ENCODE measurements at regions not wholly inside any gene's neighbourhood (a gene's known extent, or its start where the extent isn't known, plus 50 kb on each side); places are given as distances from the start of the nearest gene placed in this dataset.
A peak's percentile ranks its signal among the peaks of the same experiment; 100 is the strongest.

DNA sequence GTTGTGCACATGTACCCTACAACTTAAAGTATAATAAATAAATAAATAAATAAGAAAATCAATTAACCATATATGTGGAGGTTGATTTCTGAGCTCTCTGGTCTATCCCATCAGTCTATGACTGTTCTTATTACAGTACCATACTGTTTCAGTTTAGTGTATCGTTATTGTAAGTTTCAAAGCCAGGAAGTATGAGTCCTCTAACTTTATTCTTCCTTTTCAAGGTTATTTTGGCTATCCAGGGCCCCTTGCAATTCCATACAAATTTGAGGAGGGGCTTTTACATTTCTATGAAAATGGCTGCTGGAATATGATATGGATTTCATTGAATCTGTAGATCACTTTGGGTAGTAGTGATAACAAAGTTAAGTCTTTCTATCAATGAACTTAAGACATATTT, 96.9 kb upstream of the BCL9 start:
- DNase-seq (ENCODE audit: low read depth, low spot score), result no peak
- H3K4me3 ChIP-seq (ENCODE audit: low read length), result no peak overlapping the region

DNA sequence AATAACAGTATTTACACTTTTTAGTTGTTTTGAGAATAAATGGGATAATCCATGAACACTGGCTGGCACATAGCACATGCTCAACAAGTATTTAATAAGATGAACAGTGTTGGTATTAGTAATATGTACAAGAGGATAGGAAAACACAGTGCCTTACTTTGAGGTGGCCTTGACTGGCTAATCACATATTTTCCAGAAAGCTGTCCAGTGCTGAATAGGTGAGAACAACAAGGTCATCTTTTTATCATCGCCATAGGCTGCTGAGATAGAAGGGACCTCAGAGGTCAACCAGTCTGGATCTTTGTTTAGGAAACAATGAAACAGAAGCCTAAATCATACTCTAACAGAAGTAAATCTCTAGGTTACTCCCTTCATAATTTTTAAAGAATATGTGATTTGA, 89.7 kb upstream of the BCL9 start:
- no peak for DNase-seq (ENCODE audit: low read depth, low spot score)
- no peak overlapping the region for H3K4me3 ChIP-seq (ENCODE audit: low read length)

DNA sequence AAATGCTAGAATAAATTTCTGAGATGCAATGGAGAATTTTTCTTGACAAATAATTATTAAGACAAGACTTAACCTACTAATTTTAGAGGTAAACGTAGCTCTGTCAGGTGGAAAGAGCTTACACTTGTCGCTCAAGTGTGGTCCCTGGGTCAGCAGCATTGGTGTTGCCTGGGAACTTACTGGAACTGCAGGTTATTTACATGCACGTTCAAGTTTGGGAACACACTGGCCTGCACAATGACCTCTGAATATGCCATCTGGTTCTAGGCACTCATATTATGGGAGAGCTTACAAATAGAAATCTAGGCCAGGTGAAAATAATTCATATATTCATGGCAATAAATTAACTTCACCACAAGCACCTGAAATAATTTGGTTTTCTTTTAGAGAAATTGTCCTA, 88.5 kb upstream of the BCL9 start:
- H3K4me3 ChIP-seq (ENCODE audit: low read length), result no peak overlapping the region

DNA sequence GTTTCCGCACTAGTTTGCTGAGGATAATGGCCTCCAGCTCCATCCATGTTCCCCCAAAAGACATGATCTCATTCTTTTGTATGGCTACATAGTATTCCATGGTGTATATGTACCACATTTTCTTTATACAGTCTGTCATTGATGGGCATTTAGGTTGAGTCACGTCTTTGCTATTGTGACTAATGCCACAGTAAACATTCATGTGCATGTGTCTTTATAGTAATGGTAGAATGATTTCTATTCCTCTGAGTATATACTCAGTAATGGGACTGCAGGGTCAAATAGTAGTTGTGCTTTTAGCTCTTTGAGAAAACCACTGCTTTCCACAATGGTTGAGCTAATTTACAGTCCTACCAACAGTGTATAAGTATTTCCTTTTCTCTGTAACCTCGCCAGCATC, 78.3 kb upstream of the BCL9 start:
- no peak for DNase-seq (ENCODE audit: low read depth, low spot score)
- H3K4me3 ChIP-seq (ENCODE audit: low read length), result no peak overlapping the region

More for the DNA sequence above, 88.5 kb upstream of the BCL9 start:
- no peak for DNase-seq (ENCODE audit: low read depth, low spot score)

DNA sequence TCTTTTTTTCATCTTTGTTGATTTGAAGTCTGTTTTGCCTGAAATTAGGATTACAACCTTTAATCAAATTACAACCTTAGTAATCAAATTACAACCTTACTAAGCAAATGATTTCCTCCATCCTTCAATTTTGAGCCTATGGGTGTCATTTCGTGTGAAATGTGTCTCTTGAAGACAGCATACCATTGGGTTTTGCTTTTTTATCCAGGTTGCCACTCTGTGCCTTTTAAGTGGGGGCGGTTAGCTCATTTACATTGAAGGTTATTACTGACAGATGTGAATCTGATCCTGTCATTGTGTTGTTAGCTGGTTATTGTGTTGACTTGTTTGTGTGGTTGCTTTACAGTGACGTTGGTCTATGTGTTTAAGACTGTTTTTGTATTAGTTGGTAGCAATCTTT, 74.8 kb upstream of the BCL9 start:
- DNase-seq (ENCODE audit: low read depth, low spot score), result no peak
- H3K4me3 ChIP-seq (ENCODE audit: low read length), result no peak overlapping the region

GRCh38 chr1:147470079-147470478, 71.2 kb upstream of the BCL9 start:
- DNase-seq (ENCODE audit: low read depth, low spot score), result no peak

DNA sequence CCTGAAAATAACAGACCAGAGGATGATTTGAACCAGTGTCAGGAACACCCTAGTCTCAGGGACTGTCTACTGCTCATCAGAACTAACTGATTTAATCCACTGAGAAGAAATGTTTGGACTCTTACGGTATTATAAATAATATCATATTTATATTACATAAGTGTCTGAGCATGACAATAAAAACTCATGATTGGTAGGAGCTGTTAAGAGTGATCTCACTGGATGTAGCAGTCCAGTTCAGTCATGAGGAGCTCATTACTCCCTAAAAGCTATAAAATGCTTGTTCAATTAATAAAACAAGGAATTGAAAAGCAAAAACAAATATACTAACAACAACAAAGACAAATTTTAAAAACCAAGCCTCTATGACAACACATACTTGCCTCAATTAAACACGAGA, 68.8 kb upstream of the BCL9 start:
- H3K4me3 ChIP-seq (ENCODE audit: low read length), result no peak overlapping the region
- no peak for DNase-seq (ENCODE audit: low read depth, low spot score)

More at GRCh38 chr1:147470079-147470478, 71.2 kb upstream of the BCL9 start:
- H3K4me3 ChIP-seq (ENCODE audit: low read length), result no peak overlapping the region

GRCh38 chr1:147472966-147473732, 68.2 kb upstream of the BCL9 start:
- DNase-seq (ENCODE audit: low read depth, low spot score), result no peak
- H3K4me3 ChIP-seq (ENCODE audit: low read length), result no peak overlapping the region

DNA sequence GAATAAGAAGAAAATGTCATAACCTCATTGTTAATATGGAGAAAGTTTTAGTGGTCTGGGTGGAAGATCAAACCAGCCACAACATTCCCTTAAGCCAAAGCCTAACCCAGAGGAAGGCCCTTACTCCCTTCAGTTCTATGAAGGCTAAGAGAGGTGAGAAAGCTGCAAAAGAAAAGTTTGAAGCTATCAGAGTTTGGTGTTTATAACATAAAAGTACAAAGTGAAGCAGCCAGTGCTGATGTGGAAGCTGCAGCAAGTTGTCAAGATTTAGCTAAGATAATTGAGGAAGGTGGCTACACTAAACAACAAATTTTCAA, 67.6 kb upstream of the BCL9 start:
- H3K4me3 ChIP-seq (ENCODE audit: low read length), result no peak overlapping the region
- DNase-seq (ENCODE audit: low read depth, low spot score), result no peak

GRCh38 chr1:147475488-147475887, 65.8 kb upstream of the BCL9 start:
- H3K4me3 ChIP-seq (ENCODE audit: low read length), result no peak overlapping the region
- DNase-seq (ENCODE audit: low read depth, low spot score), result no peak

GRCh38 chr1:147478521-147478920, 62.8 kb upstream of the BCL9 start:
- no peak for DNase-seq (ENCODE audit: low read depth, low spot score)
- H3K4me3 ChIP-seq (ENCODE audit: low read length), result no peak overlapping the region

DNA sequence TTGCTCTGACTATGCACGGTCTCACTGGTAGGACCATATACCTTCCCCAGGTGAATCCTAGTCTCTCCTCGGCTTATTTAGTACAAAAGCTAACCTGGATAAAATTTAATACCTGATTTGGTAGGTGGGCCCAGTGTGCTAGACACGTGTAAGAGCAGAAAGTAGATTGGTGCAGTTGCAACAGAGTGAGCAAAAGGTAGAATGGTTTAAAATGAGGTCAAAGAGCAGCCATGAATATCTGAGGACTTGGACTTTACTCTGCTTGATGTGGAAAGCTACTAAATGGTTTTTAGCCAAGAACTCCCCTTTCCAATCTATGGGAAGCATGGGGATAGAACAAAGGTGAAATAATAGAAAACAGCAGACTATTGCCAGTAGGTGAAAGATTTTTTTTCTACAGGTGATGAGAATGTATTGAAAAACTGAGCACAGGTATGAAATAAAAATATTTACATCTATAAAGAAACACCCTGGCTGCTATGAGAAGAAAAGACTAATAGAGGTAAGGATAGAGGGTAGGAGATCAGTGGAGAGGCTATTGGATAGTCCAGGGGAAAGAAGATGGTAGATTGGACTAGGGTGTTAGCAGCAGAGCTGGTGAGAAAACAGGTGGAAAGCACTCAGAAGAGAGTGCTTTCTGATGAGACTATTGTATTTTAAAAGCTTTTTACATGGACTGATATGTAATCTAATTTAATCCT, 61.3 kb upstream of the BCL9 start:
- no peak overlapping the region for H3K4me3 ChIP-seq (ENCODE audit: low read length)
- DNase-seq (ENCODE audit: low read depth, low spot score), result no peak

DNA sequence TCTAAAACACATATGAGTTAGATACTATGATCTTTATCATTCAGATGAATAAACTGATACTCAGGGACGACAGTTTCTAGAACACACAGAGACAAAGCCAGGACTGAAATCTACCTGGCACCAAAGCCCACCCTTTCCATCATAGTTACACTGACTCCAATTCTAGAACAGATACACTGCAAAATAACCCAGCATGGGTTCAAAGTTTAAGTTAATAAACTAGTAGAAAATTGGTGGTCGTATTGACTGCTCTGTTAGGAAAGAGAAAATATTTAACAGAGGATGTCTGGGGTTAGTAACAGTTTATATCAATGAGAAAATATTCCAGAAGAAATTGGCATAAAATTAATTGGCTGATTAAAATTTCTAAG, 60.8 kb upstream of the BCL9 start:
- DNase-seq (ENCODE audit: low read depth, low spot score), result no peak
- no peak overlapping the region for H3K4me3 ChIP-seq (ENCODE audit: low read length)

- H3K4me3 ChIP-seq (ENCODE audit: low read length), result no peak overlapping the region
- DNase-seq (ENCODE audit: low read depth, low spot score), result peak; percentile 32
Observed at GRCh38 chr1:147486876-147487656, 54.2 kb upstream of the BCL9 start.

DNA sequence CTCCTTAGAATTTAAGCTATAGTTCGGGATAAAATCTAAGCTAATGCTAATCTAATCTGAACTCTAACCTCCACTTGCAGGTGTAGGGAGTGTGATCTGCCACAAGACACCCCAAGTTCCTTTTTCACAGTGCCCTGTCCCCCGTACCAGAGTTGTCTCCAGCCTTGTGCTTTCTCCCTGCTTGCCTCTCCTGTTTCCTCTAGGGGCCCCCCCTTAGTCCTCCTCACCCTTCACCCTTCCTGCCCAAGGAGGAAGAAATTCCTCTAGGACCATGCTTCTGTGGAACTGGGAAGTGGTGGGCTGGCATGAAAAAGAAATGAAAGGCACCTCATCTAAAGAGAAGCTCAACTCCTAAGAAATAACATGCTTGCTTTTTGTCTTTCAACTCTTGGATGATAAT, 50.2 kb upstream of the BCL9 start:
- DNase-seq (ENCODE audit: low read depth, low spot score), result no peak
- no peak overlapping the region for H3K4me3 ChIP-seq (ENCODE audit: low read length)

Measured in Jurkat, Clone E6-1 (cell line).